Vagina (tissue), 2 donors: ENCODE measurements at regions not wholly inside any gene's neighbourhood (a gene's known extent, or its start where the extent isn't known, plus 50 kb on each side); places are given as distances from the start of the nearest gene placed in this dataset.

Experiments used
- POLR2A ChIP-seq, 2 donors: fragments of 450-650 bp; IDR thresholded peaks; one replicate each; pipeline ENCODE4 v1.6.1; 2017; ENCODE audit warnings: antibody characterized with exemption in 2 of 2, mild to moderate bottlenecking in 2 of 2, moderate library complexity in 2 of 2
- POLR2AphosphoS5 ChIP-seq, 2 donors: sonication (generic); formaldehyde crosslinking; IDR thresholded peaks; one replicate each; pipeline ENCODE4 v1.9.0; 2017; ENCODE audit warnings: antibody characterized with exemption in 2 of 2, mild to moderate bottlenecking in 2 of 2, low read depth in 1 of 2; ENCODE audit not compliant: insufficient read depth in 1 of 2

DNA sequence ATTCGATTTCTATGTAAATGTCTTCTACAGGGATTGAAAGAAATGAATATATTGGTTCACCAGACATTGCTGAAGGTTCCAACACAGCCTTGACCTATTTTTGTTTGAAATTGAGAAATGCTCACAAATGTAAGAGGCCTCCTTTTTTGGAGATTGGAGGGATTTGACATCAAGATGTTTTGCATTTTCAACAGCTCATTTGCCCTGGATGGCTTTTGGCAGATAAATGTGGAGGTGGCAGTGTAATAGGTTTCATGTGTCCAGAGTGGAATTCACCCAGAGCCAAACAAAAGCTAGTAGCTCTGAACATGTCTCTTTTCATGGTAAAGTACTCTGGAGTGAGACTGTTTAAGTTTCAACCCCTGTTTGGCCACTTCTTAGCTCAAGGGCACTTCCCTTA, 77.3 kb downstream of the PALM2AKAP2 start:
- TF ChIP-seq POLR2AphosphoS5 (IDR thresholded peaks at IDR 0.05; ENCODE audit: insufficient read depth in 1 of 2, low read depth in 1 of 2) (no peak), POLR2A (IDR thresholded peaks at IDR 0.05) (no peak)
